B cell (primary cell): ENCODE measurements at regions not wholly inside any gene's neighbourhood (a gene's known extent, or its start where the extent isn't known, plus 50 kb on each side); places are given as distances from the start of the nearest gene placed in this dataset.

Experiments
- CTCF ChIP-seq: fragments of 200-600 bp; IDR thresholded peaks from one replicate; pipeline ENCODE4 v1.8.0; 2022; ENCODE audit warnings: antibody characterized with exemption, mild to moderate bottlenecking
- EZH2 ChIP-seq: IDR thresholded peaks from 2 replicates; pipeline ENCODE4 v1.6.1; 2012; ENCODE audit warnings: borderline replicate concordance, low read depth, mild to moderate bottlenecking, moderate library complexity, low read length; ENCODE audit not compliant: insufficient read depth, poor library complexity, severe bottlenecking

GRCh38 chr3:31075471-31075870, 181.0 kb upstream of the GADL1 start:
- TF ChIP-seq CTCF = no peak
- TF ChIP-seq EZH2 = no peak
